Loucy (cell line): ENCODE measurements at regions not wholly inside any gene's neighbourhood (a gene's known extent, or its start where the extent isn't known, plus 50 kb on each side); places are given as distances from the start of the nearest gene placed in this dataset.
"Not testable (repeated sequence)": the region's sequence is repeated elsewhere in the genome, so short reads cannot be mapped to it uniquely, and the experiment has no call there.

Source experiments
- CTCF ChIP-seq: fragments of 200-600 bp; sonication (generic); conservative IDR thresholded peaks from 2 replicates; pipeline ENCODE4 v1.5.1; 2014; ENCODE audit warnings: mild to moderate bottlenecking, antibody characterized with exemption, low read length
- EZH2phosphoT487 ChIP-seq: fragments of 200-600 bp; IDR thresholded peaks from 2 replicates; pipeline ENCODE4 v1.6.1; 2018; ENCODE audit warnings: antibody characterized with exemption, mild to moderate bottlenecking, moderate library complexity, borderline replicate concordance

- not testable (repeated sequence) for TF ChIP-seq CTCF, EZH2phosphoT487
Observed at GRCh38 chr7:29671286-29671685, 107.7 kb downstream of the PRR15 start.
